Calu3 (cell line): ENCODE measurements at regions not wholly inside any gene's neighbourhood (a gene's known extent, or its start where the extent isn't known, plus 50 kb on each side); places are given as distances from the start of the nearest gene placed in this dataset.

ENCODE experiments used
- BruUV-seq: library from RNA; stranded (reverse); fragments of 400-500 nt; replicated peaks from 2 replicates; lab custom pipeline; 2021; lab: Mats Ljungman, UMichigan
- CTCF ChIA-PET: fragments of 300-600 bp; sonication (Branson Sonifier 250); formaldehyde crosslinking; loops from one replicate; lab custom pipeline; 2022; ENCODE audit warnings: antibody characterized with exemption; lab: Charles Lee
- DNase-seq: peaks from one replicate; pipeline ENCODE4 v3.0.0; 2022
- H3K27ac Mint-ChIP-seq: one replicate; pipeline ENCODE4 v1.8.0; 2022; ENCODE audit warnings: mixed read lengths; ENCODE audit not compliant: unreplicated experiment
- H3K27me3 Mint-ChIP-seq: one replicate; pipeline ENCODE4 v1.8.0; 2022; ENCODE audit warnings: mixed read lengths; ENCODE audit not compliant: unreplicated experiment
- H3K36me3 Mint-ChIP-seq: one replicate; pipeline ENCODE4 v1.8.0; 2022; ENCODE audit warnings: mild to moderate bottlenecking, moderate library complexity, mixed read lengths; ENCODE audit not compliant: insufficient read depth, unreplicated experiment
- H3K4me1 Mint-ChIP-seq: one replicate; pipeline ENCODE4 v1.8.0; 2022; ENCODE audit warnings: mild to moderate bottlenecking, low read depth, mixed read lengths; ENCODE audit not compliant: unreplicated experiment
- H3K4me3 Mint-ChIP-seq: one replicate; pipeline ENCODE4 v1.8.0; 2022; ENCODE audit warnings: mild to moderate bottlenecking, low read depth, moderate library complexity, mixed read lengths; ENCODE audit not compliant: unreplicated experiment
- H3K9me3 Mint-ChIP-seq: one replicate; pipeline ENCODE4 v1.8.0; 2022; ENCODE audit warnings: low read depth, mixed read lengths; ENCODE audit not compliant: unreplicated experiment
- CTCF ChIP-seq: fragments of 200-600 bp; IDR thresholded peaks from one replicate; pipeline ENCODE4 v1.8.0; 2022; ENCODE audit warnings: antibody characterized with exemption; ENCODE audit not compliant: unreplicated experiment
- intact Hi-C: fragments of 100-400 bp; cut with micrococcal nuclease; formaldehyde crosslinking; loops from one replicate; pipeline ENCODE4 v1.10.0; 2022; ENCODE audit not compliant: unreplicated experiment

- no peak for DNase-seq
- CTCF ChIA-PET: no interaction called here
- no peaks in the 10 kb centered on the region for H3K9me3 Mint-ChIP-seq
- peaks cover 4% of the 10 kb centered on the region for H3K36me3 Mint-ChIP-seq
- H3K4me3 Mint-ChIP-seq: no peak overlapping the region
- no TSS peak for BruUV-seq
- TF ChIP-seq CTCF: no peak
- intact Hi-C loops: no loop called here
- H3K4me1 Mint-ChIP-seq: peaks cover 33% of the 10 kb centered on the region
- no peaks in the 10 kb centered on the region for H3K27me3 Mint-ChIP-seq
- no peak overlapping the region for H3K27ac Mint-ChIP-seq
Observed at GRCh38 chr6:11323666-11324452, 91.4 kb upstream of the NEDD9 start.

GRCh38 chr6:11322252-11322885, 89.9 kb upstream of the NEDD9 start:
- no peak overlapping the region for H3K4me3 Mint-ChIP-seq
- intact Hi-C loops: no loop called here
- CTCF ChIA-PET: interaction anchor here (0.6 to 1.3 kb wide), 3 partner anchors 45 to 149 kb away, joined by 4 to 5 read pairs (median 4); no protein-coding TSS in a partner anchor
- no peak for TF ChIP-seq CTCF
- peak overlapping the region; percentile 81 for H3K27ac Mint-ChIP-seq
- no peaks in the 10 kb centered on the region for H3K27me3 Mint-ChIP-seq
- H3K4me1 Mint-ChIP-seq: peaks cover 42% of the 10 kb centered on the region
- DNase-seq: peak; percentile 23
- H3K36me3 Mint-ChIP-seq: peaks cover 15% of the 10 kb centered on the region
- BruUV-seq: no TSS peak
- H3K9me3 Mint-ChIP-seq: no peaks in the 10 kb centered on the region

GRCh38 chr6:11320914-11321597, 88.6 kb upstream of the NEDD9 start:
- no peak for DNase-seq
- intact Hi-C loops: no loop called here
- Mint-ChIP-seq H3K36me3 (peaks cover 26% of the 10 kb centered on the region), H3K9me3 (no peaks in the 10 kb centered on the region), H3K4me1 (peaks cover 55% of the 10 kb centered on the region), H3K27me3 (no peaks in the 10 kb centered on the region), H3K4me3 (no peak overlapping the region), H3K27ac (peak overlapping the region; percentile 58)
- CTCF ChIA-PET: interaction anchor here (0.7 kb wide), 1 partner anchor 114 kb away, joined by 3 read pairs; no protein-coding TSS in a partner anchor
- no TSS peak for BruUV-seq
- no peak for TF ChIP-seq CTCF
